ENCODE measurements at regions not wholly inside any gene's neighbourhood (a gene's known extent, or its start where the extent isn't known, plus 50 kb on each side); places are given as distances from the start of the nearest gene placed in this dataset.

- TF ChIP-seq, protein P1, sequence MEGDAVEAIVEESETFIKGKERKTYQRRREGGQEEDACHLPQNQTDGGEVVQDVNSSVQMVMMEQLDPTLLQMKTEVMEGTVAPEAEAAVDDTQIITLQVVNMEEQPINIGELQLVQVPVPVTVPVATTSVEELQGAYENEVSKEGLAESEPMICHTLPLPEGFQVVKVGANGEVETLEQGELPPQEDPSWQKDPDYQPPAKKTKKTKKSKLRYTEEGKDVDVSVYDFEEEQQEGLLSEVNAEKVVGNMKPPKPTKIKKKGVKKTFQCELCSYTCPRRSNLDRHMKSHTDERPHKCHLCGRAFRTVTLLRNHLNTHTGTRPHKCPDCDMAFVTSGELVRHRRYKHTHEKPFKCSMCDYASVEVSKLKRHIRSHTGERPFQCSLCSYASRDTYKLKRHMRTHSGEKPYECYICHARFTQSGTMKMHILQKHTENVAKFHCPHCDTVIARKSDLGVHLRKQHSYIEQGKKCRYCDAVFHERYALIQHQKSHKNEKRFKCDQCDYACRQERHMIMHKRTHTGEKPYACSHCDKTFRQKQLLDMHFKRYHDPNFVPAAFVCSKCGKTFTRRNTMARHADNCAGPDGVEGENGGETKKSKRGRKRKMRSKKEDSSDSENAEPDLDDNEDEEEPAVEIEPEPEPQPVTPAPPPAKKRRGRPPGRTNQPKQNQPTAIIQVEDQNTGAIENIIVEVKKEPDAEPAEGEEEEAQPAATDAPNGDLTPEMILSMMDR (IDR thresholded peaks at IDR 0.05; ENCODE audit: low read depth, low read length, poor library complexity, severe bottlenecking), result no peak
- no peak for TF ChIP-seq EZH2phosphoT487 (IDR thresholded peaks at IDR 0.05; ENCODE audit: borderline replicate concordance, low read length)
- H3F3A ChIP-seq (ENCODE audit: control insufficient read depth, insufficient read depth), result no peaks in the 10 kb centered on the region
- no peaks in the 10 kb centered on the region for H3K79me2 ChIP-seq (ENCODE audit: control insufficient read depth, low read length)
- no peaks in the 10 kb centered on the region for H4K20me1 ChIP-seq (ENCODE audit: control insufficient read depth, insufficient read depth, low read depth, low read length)
- peaks cover 25% of the 10 kb centered on the region for H3K4me1 ChIP-seq (ENCODE audit: control insufficient read depth, low read length)
- no peaks in the 10 kb centered on the region for H3K9me2 ChIP-seq (replicated peaks; ENCODE audit: control insufficient read depth, low read length)
- H3K4me3 ChIP-seq (ENCODE audit: low read length), result no peak overlapping the region
- no peak overlapping the region for H3K27ac ChIP-seq (ENCODE audit: low read depth, low read length)
- no peaks in the 10 kb centered on the region for H3K27me3 ChIP-seq (ENCODE audit: control insufficient read depth, low read length)
- no peaks in the 10 kb centered on the region for H3K36me3 ChIP-seq (ENCODE audit: control insufficient read depth, low read length)
- H3K9me3 ChIP-seq (ENCODE audit: control insufficient read depth, insufficient read depth, low read length), result no peaks in the 10 kb centered on the region
- no peak overlapping the region for H3K4me2 ChIP-seq (ENCODE audit: low read length)
Measured at GRCh38 chr7:50210706-50211115, 93.8 kb upstream of the IKZF1 start.

GRCh38 chr7:50209461-50210135 lies 94.9 kb upstream of the IKZF1 start:
- H3K27me3 ChIP-seq (ENCODE audit: control insufficient read depth, low read length), result no peaks in the 10 kb centered on the region
- H3K79me2 ChIP-seq (ENCODE audit: control insufficient read depth, low read length), result no peaks in the 10 kb centered on the region
- H3K4me1 ChIP-seq (ENCODE audit: control insufficient read depth, low read length), result peaks cover 35% of the 10 kb centered on the region
- no peaks in the 10 kb centered on the region for H3K9me2 ChIP-seq (replicated peaks; ENCODE audit: control insufficient read depth, low read length)
- H3K27ac ChIP-seq (ENCODE audit: low read depth, low read length), result no peak overlapping the region
- no peaks in the 10 kb centered on the region for H3F3A ChIP-seq (ENCODE audit: control insufficient read depth, insufficient read depth)
- no peaks in the 10 kb centered on the region for H3K9me3 ChIP-seq (ENCODE audit: control insufficient read depth, insufficient read depth, low read length)
- H3K36me3 ChIP-seq (ENCODE audit: control insufficient read depth, low read length), result no peaks in the 10 kb centered on the region
- no peak for TF ChIP-seq EZH2phosphoT487 (IDR thresholded peaks at IDR 0.05; ENCODE audit: borderline replicate concordance, low read length)
- TF ChIP-seq, protein P1 (IDR thresholded peaks at IDR 0.05; ENCODE audit: low read depth, low read length, poor library complexity, severe bottlenecking), result no peak
- no peak overlapping the region for H3K4me2 ChIP-seq (ENCODE audit: low read length)
- H4K20me1 ChIP-seq (ENCODE audit: control insufficient read depth, insufficient read depth, low read depth, low read length), result no peaks in the 10 kb centered on the region
- H3K4me3 ChIP-seq (ENCODE audit: low read length), result no peak overlapping the region

DNA sequence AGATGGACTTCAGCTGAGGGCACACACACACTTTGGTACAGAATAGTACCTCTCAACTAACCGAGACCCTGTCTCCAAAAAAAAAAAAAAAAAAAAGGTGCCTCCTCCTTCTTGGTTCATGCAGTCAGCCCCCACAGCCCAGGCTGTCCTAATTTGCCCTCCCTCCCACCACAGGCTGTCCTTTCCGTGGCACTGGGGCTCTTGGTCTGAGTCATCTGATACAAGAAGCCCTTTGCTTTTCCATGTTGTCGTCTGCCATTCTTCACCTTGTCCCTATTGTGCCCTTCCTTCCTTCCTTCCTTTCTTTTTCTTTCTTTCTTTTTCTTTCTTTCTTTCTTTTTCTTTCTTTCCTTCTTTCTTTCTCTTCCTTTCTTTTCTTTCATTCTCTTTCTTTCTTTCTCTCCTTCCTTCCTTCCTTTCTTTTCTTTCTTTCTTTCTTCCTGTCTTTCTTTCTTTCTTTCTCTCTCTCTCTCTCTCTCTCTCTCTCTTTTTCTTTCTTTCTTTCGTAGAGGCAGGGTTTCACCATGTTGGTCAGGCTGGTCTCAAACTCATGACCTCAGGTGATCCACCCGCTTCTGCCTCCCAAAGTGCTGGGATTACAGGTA lies 96.0 kb upstream of the IKZF1 start:
- Histone ChIP-seq H3K9me2 (replicated peaks; ENCODE audit: control insufficient read depth, low read length) (no peaks in the 10 kb centered on the region), H3K36me3 (ENCODE audit: control insufficient read depth, low read length) (no peaks in the 10 kb centered on the region), H3K79me2 (ENCODE audit: control insufficient read depth, low read length) (no peaks in the 10 kb centered on the region), H4K20me1 (ENCODE audit: control insufficient read depth, insufficient read depth, low read depth, low read length) (no peaks in the 10 kb centered on the region), H3K9me3 (ENCODE audit: control insufficient read depth, insufficient read depth, low read length) (no peaks in the 10 kb centered on the region), H3K4me2 (ENCODE audit: low read length) (no peak overlapping the region), H3K4me3 (ENCODE audit: low read length) (no peak overlapping the region), H3K27me3 (ENCODE audit: control insufficient read depth, low read length) (no peaks in the 10 kb centered on the region), H3F3A (ENCODE audit: control insufficient read depth, insufficient read depth) (no peaks in the 10 kb centered on the region), H3K4me1 (ENCODE audit: control insufficient read depth, low read length) (peaks cover 39% of the 10 kb centered on the region), H3K27ac (ENCODE audit: low read depth, low read length) (no peak overlapping the region)
- TF ChIP-seq, protein P1 (IDR thresholded peaks at IDR 0.05; ENCODE audit: low read depth, low read length, poor library complexity, severe bottlenecking), result no peak
- TF ChIP-seq EZH2phosphoT487 (IDR thresholded peaks at IDR 0.05; ENCODE audit: borderline replicate concordance, low read length), result no peak
